ENCODE measurements at regions not wholly inside any gene's neighbourhood (a gene's known extent, or its start where the extent isn't known, plus 50 kb on each side); places are given as distances from the start of the nearest gene placed in this dataset.

DNA sequence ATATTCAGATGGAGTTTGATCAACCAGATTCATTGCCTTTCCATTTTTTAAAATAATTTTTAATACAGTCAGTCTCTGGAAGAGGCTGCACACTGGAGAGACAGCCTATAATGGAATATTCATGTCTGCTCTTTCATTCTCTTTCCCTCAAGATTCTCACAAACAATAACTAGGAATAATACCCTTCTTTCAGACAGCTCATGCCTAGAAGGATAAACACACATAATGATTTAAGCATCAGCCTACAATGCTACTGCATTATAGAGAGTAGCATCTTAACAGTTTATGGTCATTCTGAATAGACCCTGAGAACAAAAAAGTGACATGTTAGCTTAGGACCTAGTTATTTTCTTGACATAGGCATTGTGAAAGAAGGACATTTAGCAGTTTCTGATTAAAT, 1692.3 kb downstream of the GRIK2 start:
- Histone ChIP-seq H3K4me3 (no peak overlapping the region), H3K9me3 (no peaks in the 10 kb centered on the region), H3K36me3 (ENCODE audit: low read depth) (no peaks in the 10 kb centered on the region), H3K4me1 (ENCODE audit: low read depth) (no peaks in the 10 kb centered on the region)
- DNase-seq = no peak
- intact Hi-C loops (cut with DNase I, micrococcal nuclease) = no loop called here
- no peak for ATAC-seq
- TF ChIP-seq, protein P1, sequence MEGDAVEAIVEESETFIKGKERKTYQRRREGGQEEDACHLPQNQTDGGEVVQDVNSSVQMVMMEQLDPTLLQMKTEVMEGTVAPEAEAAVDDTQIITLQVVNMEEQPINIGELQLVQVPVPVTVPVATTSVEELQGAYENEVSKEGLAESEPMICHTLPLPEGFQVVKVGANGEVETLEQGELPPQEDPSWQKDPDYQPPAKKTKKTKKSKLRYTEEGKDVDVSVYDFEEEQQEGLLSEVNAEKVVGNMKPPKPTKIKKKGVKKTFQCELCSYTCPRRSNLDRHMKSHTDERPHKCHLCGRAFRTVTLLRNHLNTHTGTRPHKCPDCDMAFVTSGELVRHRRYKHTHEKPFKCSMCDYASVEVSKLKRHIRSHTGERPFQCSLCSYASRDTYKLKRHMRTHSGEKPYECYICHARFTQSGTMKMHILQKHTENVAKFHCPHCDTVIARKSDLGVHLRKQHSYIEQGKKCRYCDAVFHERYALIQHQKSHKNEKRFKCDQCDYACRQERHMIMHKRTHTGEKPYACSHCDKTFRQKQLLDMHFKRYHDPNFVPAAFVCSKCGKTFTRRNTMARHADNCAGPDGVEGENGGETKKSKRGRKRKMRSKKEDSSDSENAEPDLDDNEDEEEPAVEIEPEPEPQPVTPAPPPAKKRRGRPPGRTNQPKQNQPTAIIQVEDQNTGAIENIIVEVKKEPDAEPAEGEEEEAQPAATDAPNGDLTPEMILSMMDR (IDR thresholded peaks at IDR 0.05) = no peak

DNA sequence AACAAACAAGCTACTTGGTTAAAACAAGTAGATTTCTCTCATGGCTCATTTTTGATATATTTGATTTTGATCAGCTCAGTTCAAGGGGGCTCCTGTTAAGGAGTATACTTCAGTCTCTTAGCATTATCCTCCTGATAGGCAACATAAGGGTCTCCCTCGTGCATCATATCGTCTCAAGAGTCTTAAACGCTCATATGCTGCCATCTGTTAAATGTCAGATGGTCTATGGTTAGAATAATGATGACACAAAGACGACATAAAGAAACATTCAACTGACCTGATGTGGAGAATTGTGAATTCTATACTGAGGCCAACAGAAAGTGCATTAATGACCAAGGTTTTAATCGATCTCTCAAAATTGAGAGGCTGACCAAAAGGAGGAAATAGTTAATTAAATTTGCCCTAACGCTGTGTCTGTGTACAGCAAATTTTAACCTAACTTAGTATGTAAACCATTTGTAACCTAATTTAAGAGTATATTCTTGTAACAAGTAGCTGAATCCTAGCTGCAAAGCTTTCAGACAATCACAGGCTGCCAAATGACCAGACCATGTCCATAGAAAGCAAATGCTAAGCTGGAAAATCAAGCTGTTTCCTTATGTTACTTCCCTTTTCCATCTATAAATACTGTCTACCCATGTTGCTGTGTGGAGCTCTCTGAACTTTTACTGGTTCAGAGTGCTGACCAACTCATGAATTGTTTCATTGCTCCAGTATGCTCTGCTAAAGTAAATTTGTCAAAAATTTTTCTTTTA, 1688.5 kb downstream of the GRIK2 start:
- Histone ChIP-seq H3K36me3 (ENCODE audit: low read depth) (no peaks in the 10 kb centered on the region), H3K9me3 (no peaks in the 10 kb centered on the region), H3K4me1 (ENCODE audit: low read depth) (no peaks in the 10 kb centered on the region), H3K4me3 (no peak overlapping the region)
- ATAC-seq (no peak), DNase-seq (no peak)
- TF ChIP-seq, protein P1 (IDR thresholded peaks at IDR 0.05) = no peak
- intact Hi-C loops (cut with DNase I, micrococcal nuclease) = no loop called here

DNA sequence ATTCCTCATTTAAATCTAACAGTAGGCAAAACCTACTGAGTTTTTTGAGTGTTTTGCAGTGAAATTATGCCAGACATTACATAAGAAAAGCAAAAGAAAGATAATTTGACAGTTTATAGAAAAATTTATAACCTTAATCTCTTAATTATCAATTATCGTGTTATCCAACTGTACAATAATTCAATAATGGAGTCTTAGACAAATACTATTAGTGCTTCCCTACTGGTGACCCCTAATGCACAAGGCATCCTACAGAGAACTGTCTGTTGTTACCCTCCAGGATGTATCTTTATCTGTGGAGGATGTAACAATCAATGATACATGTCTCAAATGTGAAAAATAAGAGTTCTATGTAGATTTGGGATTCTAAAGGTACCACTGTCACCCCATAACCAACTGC, 1687.6 kb downstream of the GRIK2 start:
- DNase-seq (no peak), ATAC-seq (no peak)
- Histone ChIP-seq H3K9me3 (no peaks in the 10 kb centered on the region), H3K36me3 (ENCODE audit: low read depth) (no peaks in the 10 kb centered on the region), H3K4me3 (no peak overlapping the region), H3K4me1 (ENCODE audit: low read depth) (no peaks in the 10 kb centered on the region)
- intact Hi-C loops (cut with DNase I, micrococcal nuclease) = no loop called here
- TF ChIP-seq, protein P1 (IDR thresholded peaks at IDR 0.05) = no peak

DNA sequence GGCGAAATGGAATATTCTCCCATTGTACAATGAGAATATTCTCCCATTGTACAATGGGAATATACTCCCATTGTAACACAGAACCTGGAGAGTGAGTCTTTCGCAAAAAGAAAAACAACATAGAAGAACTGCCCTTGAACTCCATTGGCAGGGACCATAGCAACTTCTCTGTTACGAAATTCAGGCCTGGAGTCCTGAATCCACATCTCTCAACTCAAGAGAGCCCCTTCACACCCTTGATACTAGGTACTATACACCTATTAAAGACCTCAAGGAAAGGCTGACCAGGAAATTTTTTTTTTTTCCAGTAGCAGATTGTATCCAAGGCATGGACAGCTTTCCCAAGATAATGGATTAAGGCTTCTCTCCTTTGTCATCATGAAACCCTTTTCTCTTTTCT, 1687.0 kb downstream of the GRIK2 start:
- no peak for ATAC-seq
- Histone ChIP-seq H3K9me3 (no peaks in the 10 kb centered on the region), H3K4me3 (no peak overlapping the region), H3K36me3 (ENCODE audit: low read depth) (no peaks in the 10 kb centered on the region), H3K4me1 (ENCODE audit: low read depth) (no peaks in the 10 kb centered on the region)
- DNase-seq = no peak
- TF ChIP-seq, protein P1 (IDR thresholded peaks at IDR 0.05) = no peak
- intact Hi-C loops (cut with DNase I, micrococcal nuclease) = no loop called here

DNA sequence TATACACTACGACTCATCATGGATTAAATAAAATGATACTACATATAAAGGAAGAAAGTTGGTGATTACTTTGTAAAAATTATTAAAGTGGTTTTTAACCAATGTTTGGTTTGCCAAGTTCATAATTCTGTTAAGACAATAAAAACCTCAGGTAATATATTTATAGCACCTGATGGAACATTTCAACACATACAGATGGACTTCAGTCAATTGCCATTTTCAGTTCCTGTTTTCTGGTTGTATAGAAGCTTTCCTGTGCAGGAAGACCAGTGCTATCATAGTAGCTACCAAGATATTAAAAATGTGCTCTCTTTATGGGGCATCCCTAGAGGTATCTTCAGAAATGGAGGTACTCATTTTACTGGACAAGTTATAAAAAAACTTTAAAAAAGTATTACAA, 1686.4 kb downstream of the GRIK2 start:
- intact Hi-C loops (cut with DNase I, micrococcal nuclease) = no loop called here
- DNase-seq = no peak
- TF ChIP-seq, protein P1 (IDR thresholded peaks at IDR 0.05) = no peak
- Histone ChIP-seq H3K36me3 (ENCODE audit: low read depth) (no peaks in the 10 kb centered on the region), H3K9me3 (no peaks in the 10 kb centered on the region), H3K4me1 (ENCODE audit: low read depth) (no peaks in the 10 kb centered on the region), H3K4me3 (no peak overlapping the region)
- ATAC-seq = no peak

DNA sequence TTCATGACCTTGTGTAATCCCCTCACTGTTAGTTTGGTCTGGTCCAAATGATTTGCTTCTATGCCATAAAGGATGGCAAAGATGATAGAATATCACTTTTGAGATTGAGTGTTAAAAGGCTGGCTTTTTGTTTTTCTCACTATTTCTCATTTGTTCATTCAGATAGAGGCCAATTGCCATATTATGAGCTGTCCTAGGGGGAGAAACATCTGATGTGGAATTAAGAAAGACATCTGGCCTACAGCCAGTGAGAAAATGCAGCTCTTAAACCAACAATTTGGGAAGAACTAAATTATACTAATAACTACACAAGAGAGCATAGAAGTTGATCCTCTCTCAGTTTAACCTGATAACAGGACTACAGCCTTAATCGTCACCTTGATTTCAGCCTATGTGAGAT, 1668.6 kb downstream of the GRIK2 start:
- intact Hi-C loops (cut with DNase I, micrococcal nuclease) = no loop called here
- TF ChIP-seq, protein P1 (IDR thresholded peaks at IDR 0.05) = no peak
- Histone ChIP-seq H3K4me3 (no peak overlapping the region), H3K36me3 (ENCODE audit: low read depth) (no peaks in the 10 kb centered on the region), H3K9me3 (peaks cover 13% of the 10 kb centered on the region), H3K4me1 (ENCODE audit: low read depth) (no peaks in the 10 kb centered on the region)
- ATAC-seq (no peak), DNase-seq (no peak)

Data from mucosa of descending colon (tissue), 3 donors.